Renal cortex interstitium (tissue), 11 donors: ENCODE measurements at regions not wholly inside any gene's neighbourhood (a gene's known extent, or its start where the extent isn't known, plus 50 kb on each side); places are given as distances from the start of the nearest gene placed in this dataset.
"Not testable (repeated sequence)": the region's sequence is repeated elsewhere in the genome, so short reads cannot be mapped to it uniquely, and the experiment has no call there.

Experiments
- DNase-seq, 11 donors: peaks; one replicate each; pipeline ENCODE4 v3.0.0-alpha.2; 2013; ENCODE audit warnings: low read depth in 9 of 11, low spot score in 4 of 11; ENCODE audit errors: extremely low read depth in 1 of 11

DNA sequence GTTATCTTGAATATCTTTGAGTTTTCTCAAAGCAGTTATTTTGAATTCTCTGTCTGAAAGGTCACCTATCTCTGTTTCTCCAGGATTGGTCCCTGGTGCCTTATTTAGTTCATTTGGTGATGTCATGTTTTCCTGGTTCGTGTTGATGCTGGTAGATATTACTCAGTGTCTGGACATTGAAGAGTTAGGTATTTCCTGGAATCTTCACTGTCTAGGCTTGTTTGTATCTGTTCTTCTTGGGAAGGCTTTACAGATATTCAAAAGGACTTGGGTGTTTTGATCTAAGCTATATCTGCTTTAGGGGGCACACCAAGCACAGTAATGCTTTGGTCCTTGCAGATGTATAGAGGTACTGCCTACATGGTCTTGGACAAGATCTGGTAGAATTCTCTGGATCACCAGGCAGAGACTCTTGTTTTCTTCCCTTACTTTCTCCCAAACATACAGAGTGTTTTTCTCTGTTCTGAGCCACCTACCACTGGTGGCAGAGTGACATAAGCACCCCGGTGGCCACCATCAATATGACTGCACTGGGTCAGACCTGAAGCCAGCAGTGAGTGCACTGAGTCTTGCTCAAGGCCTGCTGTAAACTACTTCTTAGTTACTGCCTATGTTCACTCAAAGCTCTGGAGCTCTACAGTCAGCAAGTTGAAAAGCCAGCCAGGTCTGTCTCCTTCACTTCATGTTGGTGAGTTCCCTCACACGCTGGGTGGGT lies 193.5 kb upstream of the AMOT start:
- DNase-seq = no peak

DNA sequence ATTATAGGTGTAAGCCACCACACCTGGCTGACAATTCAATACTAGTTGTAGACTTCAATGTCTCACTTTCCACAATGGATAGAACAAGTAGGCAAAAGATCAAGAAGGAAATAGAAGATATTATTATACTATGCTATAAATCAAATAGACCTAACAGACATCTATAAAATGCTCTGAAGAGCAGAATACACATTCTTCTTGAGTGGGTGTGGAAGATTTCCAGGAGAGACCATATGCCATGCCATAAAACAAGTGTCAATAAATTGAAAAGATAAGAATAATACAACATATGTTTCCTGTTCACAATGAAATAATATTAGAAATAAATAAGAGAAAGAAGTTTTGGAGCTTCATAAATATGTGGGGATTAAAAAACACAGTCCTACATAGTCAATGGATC lies 179.3 kb upstream of the AMOT start:
- DNase-seq = no peak

DNA sequence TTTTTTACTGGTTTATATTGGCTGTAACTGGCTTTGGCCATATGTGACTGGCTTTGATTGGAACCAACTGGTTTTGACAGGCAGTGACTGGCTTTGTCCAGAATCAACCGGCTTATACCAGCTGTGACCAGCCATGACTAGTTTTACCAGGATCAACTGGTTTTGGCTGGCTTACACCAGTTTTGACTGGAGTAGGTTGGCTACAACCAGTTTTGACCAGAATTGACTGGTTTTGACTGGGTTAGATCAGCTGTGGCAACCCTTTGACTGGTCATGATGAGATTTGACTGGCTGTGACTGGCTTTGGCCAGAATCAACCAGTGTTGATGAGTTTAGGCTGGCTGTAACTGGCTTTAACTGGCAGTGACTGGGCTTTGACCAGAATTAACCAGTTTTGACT lies 169.2 kb upstream of the AMOT start:
- no peak for DNase-seq

GRCh38 chrX:113009029-113009428 lies 168.4 kb upstream of the AMOT start:
- no peak for DNase-seq

GRCh38 chrX:113001836-113002235 lies 161.2 kb upstream of the AMOT start:
- DNase-seq = no peak

- no peak for DNase-seq
Measured at GRCh38 chrX:112997991-112998390, 157.4 kb upstream of the AMOT start.

GRCh38 chrX:112991801-112992200 lies 151.2 kb upstream of the AMOT start:
- DNase-seq = no peak

DNA sequence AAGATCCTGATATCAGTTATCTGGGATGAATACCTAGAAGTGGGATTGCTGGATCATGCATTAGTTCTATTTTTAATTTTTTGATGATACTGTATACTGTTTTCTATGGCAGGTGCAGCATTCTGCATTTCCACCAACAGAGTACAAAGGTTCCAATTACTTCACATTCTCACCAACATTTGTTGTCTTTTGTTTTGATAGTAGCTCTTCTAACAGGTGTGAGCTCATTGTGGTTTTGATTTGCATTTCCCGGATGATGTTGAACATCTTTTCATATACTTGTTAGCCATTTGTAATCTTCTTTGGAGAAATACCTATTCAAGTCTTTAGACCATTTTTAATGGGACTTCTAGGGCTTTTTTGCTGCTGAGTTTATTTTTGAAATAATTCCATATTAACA lies 139.2 kb upstream of the AMOT start:
- DNase-seq = no peak

- no peak for DNase-seq
Measured at GRCh38 chrX:112968351-112969133, 127.9 kb upstream of the AMOT start.

DNA sequence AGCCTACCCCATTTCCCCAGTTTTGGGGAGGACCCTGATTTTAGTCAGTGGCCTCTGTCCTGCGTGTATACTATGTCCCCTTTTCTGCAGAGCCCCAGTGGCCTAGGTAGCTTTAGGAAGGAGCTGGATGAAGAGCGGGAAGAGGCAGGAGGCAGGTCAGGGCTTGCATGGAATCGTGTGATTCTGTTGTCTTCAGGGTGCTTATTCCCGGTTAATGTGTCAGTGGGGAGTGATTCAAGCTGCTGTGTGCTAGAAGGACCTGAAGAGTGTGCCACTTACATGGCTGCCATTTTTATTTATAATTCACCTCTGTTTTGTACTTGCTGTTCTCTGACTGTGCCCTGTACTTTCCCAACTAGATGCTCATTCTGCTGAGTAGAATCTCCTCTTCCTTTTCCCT lies 127.3 kb upstream of the AMOT start:
- no peak for DNase-seq

DNA sequence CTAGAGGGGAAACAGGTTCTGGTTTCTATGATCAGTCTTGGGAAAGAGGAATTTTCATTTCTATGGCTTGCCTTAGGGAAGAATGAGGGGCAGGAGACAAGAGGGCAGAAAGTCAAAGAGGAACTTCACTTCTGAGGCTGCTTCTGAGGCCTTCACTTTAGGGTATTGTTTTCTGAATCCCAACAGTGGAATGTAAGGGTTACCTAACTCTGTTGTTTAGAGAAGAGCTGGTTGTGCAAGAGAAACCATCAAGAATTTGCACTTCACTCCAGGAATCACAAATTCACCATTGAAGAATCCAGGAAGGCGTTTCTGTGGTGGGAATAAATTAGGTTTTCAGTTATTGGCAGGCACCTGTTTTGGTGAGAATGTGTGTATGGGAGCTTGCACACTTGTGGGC lies 126.7 kb upstream of the AMOT start:
- DNase-seq = no peak

- DNase-seq = no peak
Measured at GRCh38 chrX:112961981-112962380, 121.3 kb upstream of the AMOT start.

DNA sequence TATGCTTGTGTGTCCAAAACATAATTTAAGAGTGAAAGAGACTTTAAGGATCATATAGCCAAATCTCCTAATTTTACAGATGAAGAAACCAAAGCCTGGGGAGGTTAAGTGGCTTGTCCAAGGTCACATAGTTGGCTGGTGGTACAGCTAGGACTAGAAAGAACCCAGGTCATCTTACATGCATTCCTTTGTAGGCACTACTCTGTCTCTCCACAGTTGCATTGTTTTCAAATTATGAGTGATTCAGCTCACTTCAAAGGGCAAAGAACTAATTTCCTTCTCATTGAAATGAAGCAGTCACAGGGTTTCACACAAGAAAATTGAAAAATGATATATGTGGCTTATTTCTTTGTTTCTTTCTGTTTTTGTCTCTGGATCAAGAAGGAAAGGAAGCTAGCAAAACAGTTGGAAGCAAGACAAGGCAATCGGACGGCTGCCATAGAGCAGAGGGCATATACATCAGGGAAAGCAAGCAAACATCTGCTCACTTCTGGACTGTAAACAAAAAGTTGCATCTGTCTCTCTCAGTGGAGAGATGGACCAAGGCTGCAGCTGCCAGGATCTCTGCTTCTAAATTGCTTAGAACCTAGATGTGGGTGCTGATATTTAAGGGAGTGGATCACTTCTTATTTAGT lies 107.5 kb upstream of the AMOT start:
- no peak for DNase-seq

DNA sequence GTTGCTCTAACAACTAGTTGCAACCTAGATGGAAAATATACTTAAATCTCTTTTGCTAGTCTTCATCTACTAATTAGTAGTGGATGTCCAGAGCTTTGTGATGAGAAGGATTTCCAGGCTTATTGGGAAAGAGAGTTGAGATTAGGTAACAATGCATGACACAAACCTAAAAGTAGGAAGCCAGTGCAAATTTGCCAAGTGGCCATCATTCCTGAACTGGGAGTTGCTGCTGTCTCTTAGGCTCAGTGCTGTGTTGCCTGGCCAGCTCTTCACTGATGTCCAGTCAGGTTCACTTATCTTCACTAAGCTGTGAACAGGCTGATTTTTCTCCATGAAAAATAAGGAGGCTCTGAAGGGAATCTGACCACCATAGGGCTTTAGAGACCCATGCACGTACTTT lies 105.6 kb upstream of the AMOT start:
- DNase-seq = no peak

DNA sequence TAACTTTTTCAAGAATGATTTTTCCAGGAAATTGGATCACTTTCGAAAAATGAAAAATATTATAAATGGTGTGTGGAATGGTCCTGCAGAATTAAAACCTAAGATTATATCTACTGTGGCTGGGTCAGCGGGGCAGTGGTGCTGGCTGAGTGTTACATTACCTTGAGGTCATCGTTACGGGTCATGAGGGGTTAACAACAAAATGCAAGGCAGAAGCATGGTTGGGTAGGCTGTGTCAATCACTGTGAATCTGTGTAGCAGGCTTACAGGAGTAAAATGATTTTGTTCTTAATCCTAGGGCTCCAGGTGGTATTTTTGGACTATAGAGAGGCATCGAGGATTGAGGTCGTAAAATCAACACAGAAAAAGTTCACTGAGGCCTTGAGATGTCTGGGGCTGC lies 105.2 kb upstream of the AMOT start:
- peak in 5 of 11 donors; percentile 12 to 29 (median 18) for DNase-seq

- DNase-seq = no peak
Measured at GRCh38 chrX:112941209-112941837, 100.7 kb upstream of the AMOT start.

DNA sequence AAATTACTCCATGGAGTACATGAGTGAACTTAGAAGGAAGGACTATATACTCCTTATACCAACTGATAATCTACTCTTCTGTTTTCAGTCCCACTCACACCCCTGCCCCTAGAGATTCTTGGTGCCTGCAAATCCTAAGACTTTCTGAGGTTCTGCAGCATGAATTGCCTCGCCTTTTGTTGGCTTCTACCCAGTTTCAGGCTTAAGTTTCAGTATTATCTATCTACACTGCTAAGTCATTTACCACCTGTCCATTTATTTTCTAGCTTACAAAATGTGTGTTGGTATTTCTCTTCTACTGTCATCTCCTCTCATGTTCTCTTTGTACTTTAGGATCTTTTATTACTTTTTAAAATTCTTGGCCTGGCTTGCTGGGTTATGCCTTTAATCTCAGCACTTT lies 94.4 kb upstream of the AMOT start:
- DNase-seq = no peak

- DNase-seq = no peak
Measured at GRCh38 chrX:112931900-112932299, 91.3 kb upstream of the AMOT start.

GRCh38 chrX:112931478-112931877 lies 90.8 kb upstream of the AMOT start:
- no peak for DNase-seq

DNA sequence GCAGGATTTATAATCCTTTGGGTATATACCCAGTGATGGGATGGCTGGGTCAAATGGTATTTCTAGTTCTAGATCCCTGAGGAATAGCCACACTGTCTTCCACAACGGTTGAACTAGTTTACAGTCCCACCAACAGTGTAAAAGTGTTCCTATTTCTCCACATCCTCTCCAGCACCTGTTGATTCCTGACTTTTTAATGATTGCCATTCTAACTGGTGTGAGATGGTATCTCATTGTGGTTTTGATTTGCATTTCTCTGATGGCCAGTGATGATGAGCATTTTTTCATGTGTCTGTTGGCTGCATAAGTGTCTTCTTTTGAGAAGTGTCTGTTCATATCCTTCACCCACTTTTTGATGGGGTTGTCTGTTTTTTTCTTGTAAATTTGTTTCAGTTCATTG lies 82.8 kb upstream of the AMOT start:
- not testable (repeated sequence) for DNase-seq
